GM21447 (cell line): ENCODE measurements at regions not wholly inside any gene's neighbourhood (a gene's known extent, or its start where the extent isn't known, plus 50 kb on each side); places are given as distances from the start of the nearest gene placed in this dataset.
"Not testable (repeated sequence)": the region's sequence is repeated elsewhere in the genome, so short reads cannot be mapped to it uniquely, and the experiment has no call there.

Experiments
- ATAC-seq: cut with Tn5 transposase; IDR thresholded peaks from one replicate; pipeline ENCODE4 v1.9.1; 2021; ENCODE audit not compliant: unreplicated experiment

GRCh38 chr10:30560326-30560725, 69.2 kb downstream of the LYZL2 start:
- no peak for ATAC-seq

DNA sequence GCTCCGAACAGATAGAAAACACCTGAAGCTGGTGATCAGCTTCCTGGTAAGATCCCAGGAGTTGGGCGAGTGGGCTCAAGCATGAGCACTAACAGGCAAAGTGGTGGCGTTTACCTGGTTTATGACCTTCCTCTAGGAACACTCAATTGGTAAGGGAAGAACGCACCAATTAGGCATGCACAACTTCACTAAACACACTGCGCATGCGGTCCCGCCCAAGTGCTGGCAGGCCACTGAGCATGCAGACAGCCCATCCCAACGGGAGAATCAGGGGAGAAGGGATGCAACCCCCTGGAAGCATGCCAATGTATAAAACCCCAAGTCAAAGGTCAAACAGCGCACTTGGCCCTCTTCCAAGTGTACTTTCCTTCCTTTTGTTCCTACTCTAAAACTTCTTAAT, 70.4 kb downstream of the LYZL2 start:
- ATAC-seq, result no peak

DNA sequence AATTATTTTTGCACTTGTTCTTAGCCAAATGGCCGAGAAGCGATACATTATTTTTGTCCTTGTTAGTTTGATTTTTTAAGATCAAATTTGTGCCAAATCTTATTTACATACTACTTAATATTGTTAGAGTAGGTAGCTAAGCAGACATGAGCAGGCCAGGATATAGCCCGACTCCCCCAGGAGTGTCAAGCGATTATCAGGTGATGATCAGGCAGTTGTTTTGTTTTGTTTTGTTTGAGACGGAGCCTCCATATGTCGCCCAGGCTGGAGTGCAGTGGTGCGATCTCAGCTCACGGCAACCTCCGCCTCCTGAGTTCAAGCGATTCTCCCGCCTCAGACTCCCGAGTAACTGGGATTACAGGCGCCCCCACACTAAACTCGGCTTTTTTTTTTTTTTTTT, 71.1 kb downstream of the LYZL2 start:
- ATAC-seq, result no peak

DNA sequence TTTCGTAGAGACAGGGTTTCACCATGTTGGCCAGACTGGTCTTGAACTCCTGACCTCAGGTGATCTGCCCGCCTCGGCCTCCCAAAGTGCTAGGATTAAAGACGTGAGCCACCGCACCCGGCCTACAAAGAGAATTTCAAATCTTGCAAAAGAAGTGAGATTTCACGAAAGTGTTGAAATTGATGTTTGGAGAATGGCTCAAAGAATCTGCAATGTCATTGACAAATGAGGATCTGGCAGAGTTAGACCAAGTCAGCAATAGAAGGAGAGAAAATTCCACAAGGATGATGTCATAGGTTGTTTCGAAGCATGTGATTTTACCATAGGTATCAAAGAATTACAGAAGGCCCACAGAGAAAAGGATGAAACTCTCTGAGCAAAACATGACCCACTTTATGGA, 71.7 kb downstream of the LYZL2 start:
- ATAC-seq, result no peak

DNA sequence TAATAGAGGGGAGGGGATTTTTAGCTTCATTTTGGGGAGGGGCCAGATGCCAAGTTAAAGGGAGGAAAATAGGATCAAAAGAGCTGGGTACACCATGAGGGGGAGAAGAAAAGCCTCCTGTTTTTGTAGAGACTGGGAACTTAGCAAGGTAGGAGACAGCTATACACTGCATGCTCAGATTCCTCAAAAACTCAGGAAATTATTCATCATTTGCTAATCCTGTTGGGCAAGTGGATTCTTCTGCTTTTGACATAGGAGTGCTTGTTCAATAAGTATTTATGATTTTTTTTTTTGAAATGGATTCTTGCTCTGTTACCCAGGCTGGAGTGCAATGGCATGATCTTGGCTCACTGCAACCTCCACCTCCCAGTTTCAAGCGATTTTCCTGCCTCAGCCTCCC, 73.4 kb downstream of the LYZL2 start:
- no peak for ATAC-seq

GRCh38 chr10:30555465-30555864, 74.1 kb downstream of the LYZL2 start:
- no peak for ATAC-seq

GRCh38 chr10:30554440-30554825, 75.1 kb downstream of the LYZL2 start:
- ATAC-seq, result no peak

DNA sequence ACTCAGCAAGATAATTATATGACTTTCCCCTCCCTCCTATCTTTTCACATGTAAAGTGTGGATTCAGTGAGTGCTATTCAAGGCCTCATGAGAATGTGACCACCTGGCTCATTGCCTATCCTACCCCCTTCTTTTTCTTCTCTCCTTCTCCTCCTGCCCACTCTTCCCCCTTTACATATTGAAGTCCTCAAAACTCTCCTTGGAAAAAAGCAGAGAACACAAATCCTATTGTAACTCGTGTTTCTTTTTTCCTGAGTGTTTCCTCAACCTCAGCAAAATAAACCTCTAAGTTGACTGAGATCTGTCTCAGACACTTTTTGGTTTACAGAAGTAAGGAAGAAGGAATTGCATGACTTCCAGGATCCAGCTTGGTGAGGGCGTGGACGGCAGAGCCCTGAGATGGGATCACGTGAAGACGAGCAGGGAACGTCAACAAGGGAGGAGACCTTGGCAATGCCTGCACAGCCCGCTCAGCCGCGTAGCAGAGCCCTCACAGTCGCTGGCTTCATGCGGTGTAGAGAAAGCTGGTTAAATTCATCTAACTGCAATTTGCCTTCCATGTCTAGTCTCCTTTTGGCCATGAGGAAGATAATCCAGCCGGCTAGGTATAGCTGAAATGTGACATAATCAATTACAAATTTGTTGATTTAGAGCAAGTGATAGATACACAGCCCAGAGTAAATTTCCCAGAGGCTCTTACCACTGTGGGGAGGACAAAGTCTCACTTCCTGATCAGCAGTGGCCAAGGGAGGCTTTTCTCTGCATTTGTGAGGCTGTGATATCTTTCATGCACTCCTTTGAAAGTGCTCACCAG, 75.7 kb downstream of the LYZL2 start:
- ATAC-seq, result no peak

DNA sequence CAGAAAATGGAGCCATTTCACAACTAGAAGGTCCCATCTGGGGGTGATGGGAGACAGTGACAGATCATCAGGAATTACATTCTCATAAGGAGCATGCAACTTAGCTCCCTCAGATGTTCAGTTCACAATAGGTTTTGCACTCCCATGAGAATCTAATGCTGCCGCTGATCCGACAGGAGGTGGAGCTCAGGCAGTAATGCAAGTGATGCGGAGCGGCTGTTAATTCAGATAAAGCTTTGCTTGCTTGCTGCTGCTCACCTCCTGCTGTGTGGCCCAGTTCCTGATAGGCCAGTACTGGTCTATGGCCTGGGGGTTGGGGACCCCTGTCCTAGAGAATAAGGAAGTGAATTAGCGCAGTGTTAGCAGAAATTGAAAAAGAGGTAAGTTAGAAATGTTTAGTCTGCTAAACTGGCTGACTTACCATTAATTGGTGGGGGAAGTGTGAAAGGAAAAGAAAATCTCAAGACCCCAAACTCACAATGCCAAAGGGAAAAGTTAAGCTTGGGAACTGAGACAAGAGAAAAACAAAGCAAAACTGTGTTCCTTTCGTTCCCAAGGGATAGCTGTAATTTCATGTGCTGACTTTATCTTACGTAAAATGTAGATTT, 76.4 kb downstream of the LYZL2 start:
- no peak for ATAC-seq

GRCh38 chr10:30550967-30551815, 78.4 kb downstream of the LYZL2 start:
- ATAC-seq, result no peak

GRCh38 chr10:30549134-30549687, 80.3 kb downstream of the LYZL2 start:
- ATAC-seq, result not testable (repeated sequence)

DNA sequence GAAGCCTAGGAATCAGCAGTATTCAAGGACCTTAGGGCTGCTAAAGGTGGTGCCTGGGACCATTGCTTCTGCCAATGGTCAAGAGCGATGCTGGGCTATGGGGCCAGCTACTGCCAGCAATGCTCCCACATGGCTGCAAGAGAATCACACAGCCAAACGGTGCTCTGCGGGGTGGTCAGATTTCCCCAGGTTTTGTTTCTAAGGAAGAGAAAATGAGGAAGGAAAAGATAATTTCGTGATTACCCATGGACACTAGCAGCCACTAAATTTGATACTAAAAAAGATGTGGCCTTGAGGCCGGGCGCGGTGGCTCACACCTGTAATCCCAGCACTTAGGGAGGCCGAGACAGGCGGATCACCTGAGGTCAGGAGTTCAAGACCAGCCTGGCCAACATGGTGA, 83.0 kb downstream of the LYZL2 start:
- ATAC-seq, result no peak

DNA sequence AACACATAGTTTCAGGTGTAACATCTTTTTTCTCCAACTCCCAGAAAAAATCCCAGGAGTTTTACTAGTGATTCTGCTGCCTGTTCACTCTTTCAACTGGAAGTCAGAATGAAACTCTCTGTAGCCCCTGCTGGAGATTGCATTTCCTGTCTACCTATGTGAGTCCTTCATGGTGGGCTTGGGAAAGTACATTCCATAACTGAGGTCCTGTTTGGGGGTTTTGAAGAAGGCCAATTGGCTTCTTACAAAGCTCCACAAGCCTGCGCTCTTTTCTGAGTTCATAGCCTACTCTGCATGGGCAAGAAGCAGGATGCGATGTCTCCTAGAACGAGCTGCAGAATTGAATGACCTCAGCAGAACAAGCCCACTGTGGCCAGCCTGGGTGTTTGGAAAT, 86.7 kb downstream of the LYZL2 start:
- no peak for ATAC-seq

DNA sequence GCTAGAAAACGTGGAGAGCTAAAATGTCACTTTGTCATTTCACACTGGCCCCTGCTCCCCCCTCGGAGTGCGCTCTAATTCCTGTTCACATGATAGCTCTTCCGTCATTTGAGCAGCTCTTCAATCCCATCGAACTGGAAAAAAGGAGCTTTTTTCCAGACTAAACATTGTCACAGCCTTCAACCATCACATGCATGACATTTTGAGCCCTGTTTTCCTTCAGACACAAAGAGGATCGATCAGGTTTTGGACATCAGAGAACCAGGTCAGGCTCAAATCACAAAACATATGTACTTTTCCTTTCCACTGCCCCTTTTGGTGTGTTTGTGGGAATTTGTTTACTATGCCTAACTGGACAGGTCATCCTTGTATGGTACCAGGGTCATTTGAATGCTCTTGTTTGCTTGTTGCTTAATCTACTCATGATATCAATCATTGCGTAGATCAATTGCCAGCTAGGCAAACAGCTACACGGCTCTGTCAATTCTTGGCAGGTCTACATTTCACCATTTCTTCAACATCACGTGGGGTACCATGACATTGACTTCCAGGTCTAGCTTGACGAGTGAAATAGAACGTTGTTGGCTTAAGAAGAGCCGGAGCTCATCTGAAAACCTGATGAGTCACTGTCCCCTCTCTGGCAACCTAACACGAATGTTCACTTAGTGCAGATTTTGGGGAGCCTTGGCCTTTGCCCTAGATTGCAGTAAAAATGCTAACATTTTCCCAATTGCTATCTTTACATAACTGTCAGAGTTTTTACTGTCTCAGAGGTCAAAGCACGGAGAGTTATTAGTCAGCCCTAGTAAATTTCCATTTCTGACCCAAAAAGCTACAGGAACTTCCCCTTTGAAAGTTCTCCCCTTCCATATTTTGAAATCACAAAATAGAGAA, 87.3 kb downstream of the LYZL2 start:
- ATAC-seq, result no peak

DNA sequence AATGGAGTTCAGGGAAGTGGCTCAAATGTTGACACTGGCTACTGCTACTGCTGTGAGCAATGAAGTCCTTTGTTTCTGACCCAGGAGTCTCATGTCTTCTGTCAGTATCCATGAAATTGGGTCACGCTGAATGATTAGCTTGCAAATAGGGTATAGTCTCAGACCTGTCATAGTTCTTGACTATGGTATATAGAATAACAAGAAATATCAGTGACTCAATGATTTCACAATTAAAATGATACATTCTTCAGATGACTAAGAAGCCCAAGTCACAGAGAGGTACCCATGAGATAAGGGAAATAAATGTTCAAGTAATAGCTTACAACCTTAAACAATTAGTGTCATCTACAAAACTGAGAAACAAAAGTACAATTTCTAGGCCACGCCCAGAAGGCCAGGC, 89.3 kb downstream of the LYZL2 start:
- no peak for ATAC-seq

GRCh38 chr10:30538086-30538485, 91.5 kb downstream of the LYZL2 start:
- ATAC-seq, result no peak

- ATAC-seq, result no peak
These were observed 92.0 kb downstream of the LYZL2 start for GRCh38 chr10:30537586-30537985.

GRCh38 chr10:30537158-30537557, 92.4 kb downstream of the LYZL2 start:
- not testable (repeated sequence) for ATAC-seq

GRCh38 chr10:30536578-30536977, 93.0 kb downstream of the LYZL2 start:
- ATAC-seq, result no peak

GRCh38 chr10:30535677-30536076, 93.9 kb downstream of the LYZL2 start:
- no peak for ATAC-seq
